ENCODE measurements at regions not wholly inside any gene's neighbourhood (a gene's known extent, or its start where the extent isn't known, plus 50 kb on each side); places are given as distances from the start of the nearest gene placed in this dataset.
"Not testable (repeated sequence)": the region's sequence is repeated elsewhere in the genome, so short reads cannot be mapped to it uniquely, and the experiment has no call there.

- in situ Hi-C loops (cut with MboI; ENCODE audit: low sequenced_read_pairs) = no loop called here
Observed at GRCh38 chrX:40418813-40419195, 162.0 kb upstream of the ATP6AP2 start.

DNA sequence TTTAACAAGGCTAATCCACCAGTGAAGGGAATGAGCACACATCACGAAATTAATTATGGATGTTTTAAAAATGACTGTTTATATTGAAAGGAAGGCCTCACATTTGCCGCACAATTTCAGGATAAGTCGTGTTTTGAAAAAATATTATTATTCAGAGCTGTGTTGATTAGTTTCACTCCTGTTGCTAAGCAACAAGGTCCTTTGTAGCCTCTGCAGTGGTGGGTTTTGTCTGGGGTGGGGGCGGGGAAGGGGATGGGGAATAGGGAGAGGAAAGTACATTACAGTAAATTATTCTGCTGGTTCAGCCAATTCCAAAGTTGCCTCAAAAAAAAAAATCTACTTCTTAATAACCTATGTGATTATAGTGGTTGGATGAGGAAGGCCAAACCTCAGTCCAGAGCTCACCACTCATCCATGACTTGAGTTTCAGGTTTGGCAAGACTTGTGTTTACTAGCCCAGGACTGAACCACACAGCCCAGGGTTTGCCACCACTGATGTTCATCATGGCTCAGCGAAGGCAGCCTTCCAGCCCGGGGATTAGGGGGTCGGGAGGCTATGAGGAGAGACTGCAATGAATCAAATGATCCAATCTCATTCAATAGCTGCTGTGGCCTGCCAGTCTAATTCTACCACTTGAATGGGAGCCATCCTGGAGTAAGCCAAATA lies 162.5 kb upstream of the ATP6AP2 start:
- in situ Hi-C loops (cut with MboI; ENCODE audit: low sequenced_read_pairs) = no loop called here

GRCh38 chrX:40415675-40416074 lies 165.1 kb upstream of the ATP6AP2 start:
- in situ Hi-C loops (cut with MboI; ENCODE audit: low sequenced_read_pairs) = no loop called here

DNA sequence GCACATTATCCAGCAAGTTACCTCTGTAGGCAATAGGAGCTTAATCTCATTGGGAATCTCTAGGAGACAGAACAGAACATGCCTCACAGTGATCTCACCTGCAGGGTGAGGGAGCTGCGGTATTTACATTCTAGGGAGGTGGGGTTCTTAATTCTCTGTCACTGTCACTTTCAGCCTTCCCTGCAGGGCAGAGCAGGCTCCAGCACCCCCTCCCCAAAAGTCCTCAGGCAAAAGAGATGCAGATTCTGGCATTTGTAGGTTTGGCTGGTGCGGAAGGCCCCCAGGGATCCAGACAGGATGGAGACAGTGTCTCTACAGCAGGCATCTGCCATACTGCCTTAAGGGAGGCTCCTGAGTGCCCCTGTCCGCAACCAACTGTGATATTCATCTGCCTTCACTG lies 166.4 kb upstream of the ATP6AP2 start:
- in situ Hi-C loops (cut with MboI; ENCODE audit: low sequenced_read_pairs) = no loop called here

GRCh38 chrX:40411340-40412111 lies 169.2 kb upstream of the ATP6AP2 start:
- in situ Hi-C loops (cut with MboI; ENCODE audit: low sequenced_read_pairs) = no loop called here

DNA sequence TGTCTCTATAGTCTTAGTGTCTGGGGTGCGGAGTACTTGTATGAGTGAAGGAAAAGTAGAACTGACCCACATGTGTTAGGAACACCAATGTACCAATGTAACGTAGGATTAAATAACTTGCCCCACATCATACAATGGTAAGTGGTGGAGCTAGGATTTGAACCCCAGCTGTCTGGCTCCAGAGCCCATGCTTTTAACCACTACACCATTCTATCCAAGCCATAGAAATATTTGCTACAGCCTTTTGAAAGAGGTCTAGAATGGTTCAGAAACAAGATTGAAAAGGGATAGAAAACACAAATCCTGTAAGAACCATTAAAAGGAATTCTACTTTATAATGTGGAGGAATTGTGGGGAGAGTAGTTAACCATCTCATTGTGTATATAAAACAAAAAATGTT lies 169.9 kb upstream of the ATP6AP2 start:
- in situ Hi-C loops (cut with MboI; ENCODE audit: low sequenced_read_pairs) = no loop called here

- in situ Hi-C loops (cut with MboI; ENCODE audit: low sequenced_read_pairs) = no loop called here
Observed at GRCh38 chrX:40406330-40406859, 174.4 kb upstream of the ATP6AP2 start.

- in situ Hi-C loops (cut with MboI; ENCODE audit: low sequenced_read_pairs) = no loop called here
Observed at GRCh38 chrX:40405399-40405798, 175.4 kb upstream of the ATP6AP2 start.

DNA sequence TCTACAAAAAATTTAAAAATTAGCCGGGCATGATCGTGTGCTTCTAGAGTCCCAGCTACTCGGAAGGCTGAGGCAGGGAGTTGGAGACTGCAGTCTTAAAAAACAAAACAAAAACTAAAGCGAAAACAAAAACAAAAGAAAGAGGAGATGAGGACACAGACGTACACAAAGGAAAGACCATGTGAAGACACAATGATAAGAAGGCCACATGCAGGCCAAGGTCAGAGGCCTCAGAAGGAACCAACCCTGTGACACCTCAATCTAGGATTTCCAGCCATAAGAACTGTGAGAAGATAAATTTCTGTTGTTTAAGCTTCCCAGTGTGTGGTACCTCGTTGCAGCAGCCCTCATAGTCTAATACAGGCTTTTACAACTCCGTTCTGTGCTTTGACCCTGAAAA lies 177.0 kb upstream of the ATP6AP2 start:
- in situ Hi-C loops (cut with MboI; ENCODE audit: low sequenced_read_pairs) = no loop called here

DNA sequence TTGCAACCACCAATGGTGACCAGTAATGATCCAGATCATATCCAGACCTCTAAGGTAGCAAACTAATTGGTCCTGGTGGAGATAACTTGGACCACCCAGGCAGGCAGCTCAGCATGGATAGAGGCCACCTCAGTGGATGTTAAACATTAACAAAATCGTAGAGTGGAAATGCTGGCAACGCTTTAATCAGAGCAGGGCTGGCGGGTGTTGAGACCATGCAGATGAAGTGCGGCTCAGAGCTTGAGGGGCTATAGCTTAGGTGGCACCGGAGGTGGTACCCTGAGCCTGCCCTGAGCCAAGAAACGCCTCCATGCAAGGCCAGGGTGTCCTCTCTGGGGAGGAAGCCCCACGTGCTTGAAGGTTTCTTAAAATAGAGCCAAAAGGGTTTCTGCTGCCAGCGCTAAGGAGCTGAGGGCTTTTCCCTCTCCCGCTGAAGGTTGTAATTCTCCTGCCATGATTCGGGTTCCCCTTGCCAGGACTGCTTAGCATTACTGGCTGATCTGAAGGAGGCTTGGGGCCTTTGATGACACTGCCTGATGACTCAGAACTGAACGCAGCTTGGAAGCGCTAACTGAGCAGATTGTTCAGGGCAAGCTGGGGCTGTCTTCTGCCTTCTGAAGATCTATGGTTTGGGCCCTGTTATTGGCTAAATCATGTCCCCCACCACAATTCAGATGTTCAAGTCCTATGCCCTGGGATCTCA lies 177.8 kb upstream of the ATP6AP2 start:
- in situ Hi-C loops (cut with MboI; ENCODE audit: low sequenced_read_pairs) = no loop called here

GRCh38 chrX:40395102-40395501 lies 185.7 kb upstream of the ATP6AP2 start:
- in situ Hi-C loops (cut with MboI; ENCODE audit: low sequenced_read_pairs) = no loop called here

DNA sequence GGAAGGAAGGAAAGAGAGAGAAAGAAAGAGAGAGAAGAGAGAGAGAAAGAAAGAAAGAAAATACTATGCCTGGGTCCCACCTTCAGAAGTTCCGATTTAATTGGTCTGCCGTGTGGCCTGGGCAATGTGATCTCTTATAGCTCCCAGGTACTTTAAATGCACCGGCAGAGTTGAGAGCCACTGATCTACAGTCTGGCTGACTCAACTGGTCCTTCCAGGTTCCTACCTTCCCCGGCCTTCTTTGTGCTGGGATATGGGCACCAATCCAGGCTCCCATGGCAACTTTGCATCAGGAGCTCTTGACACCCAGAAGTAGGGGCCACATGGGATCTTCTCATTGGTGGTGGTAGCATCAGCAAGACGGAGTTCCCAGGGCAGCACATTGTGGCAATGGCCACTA lies 186.5 kb upstream of the ATP6AP2 start:
- in situ Hi-C loops (cut with MboI; ENCODE audit: low sequenced_read_pairs) = no loop called here

- in situ Hi-C loops (cut with MboI; ENCODE audit: low sequenced_read_pairs) = no loop called here
Observed at GRCh38 chrX:40392599-40392998, 188.2 kb upstream of the ATP6AP2 start.

DNA sequence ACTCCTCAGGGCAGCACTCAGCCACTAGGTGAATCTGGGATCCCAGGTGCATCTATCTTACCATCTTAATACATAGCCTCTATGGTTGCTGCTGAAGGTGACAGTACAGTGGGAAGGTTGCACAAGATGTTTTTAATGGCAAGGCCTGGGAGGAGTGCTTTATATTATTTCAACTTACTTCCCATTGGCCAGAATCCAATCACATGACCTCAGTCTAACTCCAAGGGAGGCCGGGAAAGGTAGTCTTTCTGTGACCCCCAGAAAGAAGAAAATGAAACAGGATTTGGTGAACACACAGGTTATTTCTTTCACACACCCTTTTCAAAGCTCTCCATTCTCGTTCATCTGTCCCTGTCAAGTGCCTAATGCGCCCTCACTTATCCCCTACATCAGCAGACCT lies 189.1 kb upstream of the ATP6AP2 start:
- in situ Hi-C loops (cut with MboI; ENCODE audit: low sequenced_read_pairs) = no loop called here

GRCh38 chrX:40389555-40389954 lies 191.2 kb upstream of the ATP6AP2 start:
- in situ Hi-C loops (cut with MboI; ENCODE audit: low sequenced_read_pairs) = no loop called here

DNA sequence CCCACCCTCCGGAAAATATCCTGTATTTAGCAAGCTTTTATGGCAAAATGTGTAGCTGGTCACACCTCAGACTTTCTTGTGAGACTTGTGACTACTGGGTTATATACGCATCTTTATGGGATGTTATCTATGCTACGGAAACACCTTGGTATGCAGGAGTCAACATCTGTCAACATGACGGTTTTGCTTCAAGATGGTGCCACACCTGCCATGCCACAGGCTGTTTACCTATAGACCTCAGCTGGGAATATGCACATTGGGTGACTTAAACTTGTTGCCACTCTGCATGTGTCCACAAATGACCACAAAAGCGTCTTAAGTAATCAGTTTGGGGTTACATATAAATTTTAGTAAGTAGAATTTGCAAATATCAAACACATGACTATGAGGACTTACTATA lies 192.3 kb upstream of the ATP6AP2 start:
- in situ Hi-C loops (cut with MboI; ENCODE audit: low sequenced_read_pairs) = no loop called here

- in situ Hi-C loops (cut with MboI; ENCODE audit: low sequenced_read_pairs) = not testable (repeated sequence)
Observed at GRCh38 chrX:40387869-40388268, 192.9 kb upstream of the ATP6AP2 start.

- in situ Hi-C loops (cut with MboI; ENCODE audit: low sequenced_read_pairs) = not testable (repeated sequence)
Observed at GRCh38 chrX:40387311-40387710, 193.5 kb upstream of the ATP6AP2 start.

DNA sequence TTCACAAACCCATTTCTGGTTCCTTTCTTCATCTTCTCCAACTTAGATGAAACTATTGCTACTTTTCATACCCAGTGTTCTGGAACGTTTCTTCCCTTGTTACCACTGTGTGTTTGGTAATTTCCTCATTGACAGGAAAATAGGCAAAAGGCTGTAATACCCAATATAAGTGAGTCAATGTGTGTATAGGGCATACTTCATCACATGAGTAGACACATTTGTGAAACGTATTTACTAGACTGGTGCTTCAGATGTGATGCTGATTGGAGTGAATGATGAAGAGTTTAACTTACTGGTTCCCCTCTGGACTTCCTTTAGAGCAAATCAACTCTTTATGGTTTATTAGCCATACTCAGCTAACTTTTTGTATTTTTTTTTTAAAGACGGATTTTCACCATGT lies 195.1 kb upstream of the ATP6AP2 start:
- in situ Hi-C loops (cut with MboI; ENCODE audit: low sequenced_read_pairs) = no loop called here

DNA sequence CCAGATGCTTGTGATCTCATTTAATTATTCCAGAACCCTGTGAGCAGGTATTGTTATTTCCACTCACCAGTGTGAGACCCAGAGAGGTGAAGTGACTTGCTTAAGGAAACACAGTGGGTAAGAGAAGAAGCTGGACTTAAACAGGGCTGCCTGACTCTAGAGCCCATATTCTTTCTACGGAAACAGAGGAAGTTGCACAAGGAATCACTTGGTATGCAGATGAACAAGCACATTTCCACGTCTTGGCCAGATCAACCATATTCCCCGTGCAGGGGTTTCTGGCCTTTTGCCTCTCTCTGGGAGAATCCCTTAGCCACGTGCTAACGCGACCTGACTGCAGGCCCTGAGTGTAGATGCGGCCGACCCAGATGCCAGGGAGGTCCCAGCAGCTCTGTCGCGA lies 195.5 kb upstream of the ATP6AP2 start:
- in situ Hi-C loops (cut with MboI; ENCODE audit: low sequenced_read_pairs) = no loop called here

GRCh38 chrX:40383969-40384368 lies 196.8 kb upstream of the ATP6AP2 start:
- in situ Hi-C loops (cut with MboI; ENCODE audit: low sequenced_read_pairs) = no loop called here

DNA sequence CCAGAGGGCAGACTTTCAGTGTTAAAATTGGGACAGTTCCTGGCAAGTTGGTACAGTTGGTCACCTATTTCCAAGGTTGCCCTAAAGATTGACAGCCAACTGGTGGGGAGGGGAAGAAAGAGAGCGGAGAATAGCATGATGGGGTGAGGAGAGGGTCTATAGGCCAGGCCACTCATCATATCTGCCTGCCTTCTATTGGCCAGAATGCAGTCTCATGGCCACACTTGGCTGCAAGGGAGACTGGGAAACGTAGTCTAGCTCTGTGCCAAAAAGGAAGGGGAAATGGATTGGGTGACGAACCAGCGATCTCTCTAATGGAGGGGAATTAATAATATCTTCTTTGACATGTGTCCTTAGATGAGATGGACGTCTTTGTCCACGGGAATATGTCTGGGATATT lies 197.4 kb upstream of the ATP6AP2 start:
- in situ Hi-C loops (cut with MboI; ENCODE audit: low sequenced_read_pairs) = no loop called here

All from HL-60/S4 treated with retinoic acid at 250 ng/mL for 4 days and 3 days (cell line).